ENCODE measurements at regions not wholly inside any gene's neighbourhood (a gene's known extent, or its start where the extent isn't known, plus 50 kb on each side); places are given as distances from the start of the nearest gene placed in this dataset.

DNA sequence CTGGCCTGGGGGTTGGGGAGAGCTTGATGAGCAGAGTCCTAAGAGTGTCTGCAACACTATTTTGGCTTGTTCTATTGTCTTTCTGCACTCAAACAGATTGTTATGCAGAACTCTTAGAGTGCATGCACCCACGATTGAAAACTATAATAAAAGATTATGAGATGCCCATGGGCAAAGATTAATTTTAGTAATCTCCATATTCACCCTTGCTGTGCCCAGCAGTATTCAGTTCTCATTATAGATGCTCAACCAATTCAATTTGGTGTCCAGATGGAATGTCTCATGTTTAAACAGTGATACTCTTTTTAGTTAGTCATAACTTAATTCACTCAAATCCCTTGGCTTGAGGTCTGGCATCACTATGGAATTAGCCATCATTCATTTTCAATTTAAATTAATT lies 952.5 kb downstream of the CDH8 start:
- no peak for TF ChIP-seq CTCF (IDR thresholded peaks at IDR 0.05; ENCODE audit: poor library complexity)
- TF ChIP-seq EZH2 (IDR thresholded peaks at IDR 0.05; ENCODE audit: borderline replicate concordance) = no peak
- no peak for TF ChIP-seq EZH2phosphoT487 (IDR thresholded peaks at IDR 0.05; ENCODE audit: low read depth, severe bottlenecking, unreplicated experiment)

Data from hepatocyte (in vitro differentiated cells).